ENCODE measurements at regions not wholly inside any gene's neighbourhood (a gene's known extent, or its start where the extent isn't known, plus 50 kb on each side); places are given as distances from the start of the nearest gene placed in this dataset.

DNA sequence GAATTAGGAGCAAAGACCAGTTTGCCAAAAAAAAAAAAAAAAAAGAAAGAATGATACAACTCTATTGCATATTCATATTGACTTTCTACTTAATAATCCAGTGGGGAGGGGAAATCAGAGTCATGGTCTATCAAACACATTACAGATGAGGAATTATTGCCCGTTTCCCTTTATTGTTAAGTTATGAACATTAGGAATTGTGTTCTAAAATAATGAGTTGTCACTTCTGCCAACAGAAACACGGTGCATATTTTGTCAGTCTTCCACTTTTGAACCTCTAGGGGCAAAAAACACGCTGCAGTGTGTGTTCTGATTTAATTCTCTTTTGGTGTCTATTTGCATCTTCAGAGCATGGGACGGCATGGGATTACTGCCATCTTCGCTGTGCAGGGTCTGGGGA is 115.7 kb upstream of the RHOBTB1 start:
- Mint-ChIP-seq H3K4me3 (no peak overlapping the region), H3K36me3 (ENCODE audit: low read depth) (no peaks in the 10 kb centered on the region), H3K4me1 (ENCODE audit: low read depth) (no peaks in the 10 kb centered on the region), H3K27ac (no peak overlapping the region), H3K27me3 (no peaks in the 10 kb centered on the region), H3K9me3 (no peaks in the 10 kb centered on the region)
- ATAC-seq (ENCODE audit: poor library complexity) (no peak), DNase-seq (no peak)
- ChIA-PET POLR2A (no interaction called here), CTCF (no interaction called here)
- no peaks in the 10 kb centered on the region for H3K9me3 ChIP-seq (ENCODE audit: control insufficient read depth in 1 of 2, insufficient read depth in 1 of 2, low read length in 2 of 2)
- H3K4me3 ChIP-seq (ENCODE audit: low read length), result no peak overlapping the region
- H3K27me3 ChIP-seq (ENCODE audit: control insufficient read depth in 1 of 2, insufficient read depth in 2 of 2, low read length in 2 of 2), result no peaks in the 10 kb centered on the region
- H3K36me3 ChIP-seq (ENCODE audit: insufficient read depth, low read length), result no peaks in the 10 kb centered on the region
- TF ChIP-seq, protein P1, sequence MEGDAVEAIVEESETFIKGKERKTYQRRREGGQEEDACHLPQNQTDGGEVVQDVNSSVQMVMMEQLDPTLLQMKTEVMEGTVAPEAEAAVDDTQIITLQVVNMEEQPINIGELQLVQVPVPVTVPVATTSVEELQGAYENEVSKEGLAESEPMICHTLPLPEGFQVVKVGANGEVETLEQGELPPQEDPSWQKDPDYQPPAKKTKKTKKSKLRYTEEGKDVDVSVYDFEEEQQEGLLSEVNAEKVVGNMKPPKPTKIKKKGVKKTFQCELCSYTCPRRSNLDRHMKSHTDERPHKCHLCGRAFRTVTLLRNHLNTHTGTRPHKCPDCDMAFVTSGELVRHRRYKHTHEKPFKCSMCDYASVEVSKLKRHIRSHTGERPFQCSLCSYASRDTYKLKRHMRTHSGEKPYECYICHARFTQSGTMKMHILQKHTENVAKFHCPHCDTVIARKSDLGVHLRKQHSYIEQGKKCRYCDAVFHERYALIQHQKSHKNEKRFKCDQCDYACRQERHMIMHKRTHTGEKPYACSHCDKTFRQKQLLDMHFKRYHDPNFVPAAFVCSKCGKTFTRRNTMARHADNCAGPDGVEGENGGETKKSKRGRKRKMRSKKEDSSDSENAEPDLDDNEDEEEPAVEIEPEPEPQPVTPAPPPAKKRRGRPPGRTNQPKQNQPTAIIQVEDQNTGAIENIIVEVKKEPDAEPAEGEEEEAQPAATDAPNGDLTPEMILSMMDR (IDR thresholded peaks at IDR 0.05), result no peak
- intact Hi-C loops (cut with DNase I, micrococcal nuclease), result no loop called here
- H3K27ac ChIP-seq (ENCODE audit: low read depth in 1 of 2, low read length in 2 of 2), result no peak overlapping the region
- no peaks in the 10 kb centered on the region for H3K4me1 ChIP-seq (ENCODE audit: insufficient read depth, low read length)

DNA sequence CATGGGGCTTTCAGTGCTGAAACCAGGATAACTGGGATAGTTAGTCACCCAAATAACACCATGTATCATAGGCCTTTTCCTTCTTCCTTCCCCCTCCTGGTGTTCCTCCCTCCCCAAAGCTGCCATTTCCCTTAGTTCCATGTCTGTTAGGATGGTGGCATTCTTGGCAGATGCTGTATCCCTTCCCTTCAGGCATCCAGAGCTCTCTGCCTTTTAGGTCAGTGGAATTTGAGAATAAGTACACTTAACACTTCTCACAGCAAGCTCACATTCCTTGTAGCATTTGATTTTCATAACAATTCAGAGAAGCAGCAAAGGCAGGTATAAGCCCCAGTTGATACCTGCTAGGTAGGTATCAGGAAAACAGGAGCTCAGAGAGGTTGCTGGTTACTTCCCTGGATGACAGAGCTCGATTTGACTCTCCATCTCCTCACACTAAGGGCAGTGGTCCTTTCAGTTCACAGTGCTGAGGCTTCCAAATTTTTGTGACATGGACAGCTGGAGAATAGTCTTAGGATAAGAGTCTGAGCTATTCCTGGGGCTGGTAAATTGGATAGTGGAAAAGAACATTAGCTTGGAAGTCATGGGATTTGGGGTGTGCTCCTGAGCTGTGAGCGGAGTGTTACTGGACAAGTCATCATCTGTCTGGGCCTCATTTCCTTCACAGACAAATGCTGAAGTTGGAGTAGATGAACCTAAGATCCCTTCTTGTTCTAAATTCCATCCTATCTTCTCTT is 108.7 kb upstream of the RHOBTB1 start:
- H3K27ac ChIP-seq (ENCODE audit: low read depth in 1 of 2, low read length in 2 of 2), result no peak overlapping the region
- ChIA-PET CTCF (interaction anchor here (2.1 kb wide), 1 partner anchor 15 kb away, joined by 7 read pairs; no protein-coding TSS in a partner anchor), POLR2A (no interaction called here)
- H3K4me1 ChIP-seq (ENCODE audit: insufficient read depth, low read length), result no peaks in the 10 kb centered on the region
- intact Hi-C loops (cut with DNase I, micrococcal nuclease), result no loop called here
- no peaks in the 10 kb centered on the region for H3K36me3 ChIP-seq (ENCODE audit: insufficient read depth, low read length)
- no peak overlapping the region for H3K4me3 ChIP-seq (ENCODE audit: low read length)
- TF ChIP-seq, protein P1 (IDR thresholded peaks at IDR 0.05), result no peak
- no peaks in the 10 kb centered on the region for H3K27me3 ChIP-seq (ENCODE audit: control insufficient read depth in 1 of 2, insufficient read depth in 2 of 2, low read length in 2 of 2)
- H3K9me3 ChIP-seq (ENCODE audit: control insufficient read depth in 1 of 2, insufficient read depth in 1 of 2, low read length in 2 of 2), result no peaks in the 10 kb centered on the region
- H3K4me1 Mint-ChIP-seq (ENCODE audit: low read depth), result no peaks in the 10 kb centered on the region
- no peaks in the 10 kb centered on the region for H3K9me3 Mint-ChIP-seq
- no peaks in the 10 kb centered on the region for H3K36me3 Mint-ChIP-seq (ENCODE audit: low read depth)
- no peak overlapping the region for H3K27ac Mint-ChIP-seq
- ATAC-seq (ENCODE audit: poor library complexity) (no peak), DNase-seq (no peak)
- no peak overlapping the region for H3K4me3 Mint-ChIP-seq
- no peaks in the 10 kb centered on the region for H3K27me3 Mint-ChIP-seq

DNA sequence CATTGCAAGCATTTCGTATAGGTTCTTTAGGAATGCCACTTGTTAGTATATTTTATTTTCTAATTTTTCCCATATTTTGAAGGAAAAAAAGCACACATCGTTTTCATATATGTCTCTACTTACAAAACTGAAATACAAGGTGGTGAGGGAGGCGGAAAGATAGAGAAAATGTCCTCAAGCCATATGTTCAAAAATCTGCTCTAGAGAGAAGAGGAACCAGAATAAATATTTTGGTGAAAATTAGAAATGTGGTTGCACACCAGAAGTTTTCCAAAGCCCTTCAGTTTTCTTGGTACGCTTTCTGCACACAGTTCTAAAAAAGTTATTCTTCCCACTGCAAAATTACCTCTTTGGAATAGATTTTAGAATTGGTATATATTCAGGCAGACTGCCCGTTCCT is 107.4 kb upstream of the RHOBTB1 start:
- intact Hi-C loops (cut with DNase I, micrococcal nuclease), result no loop called here
- Histone ChIP-seq H3K27me3 (ENCODE audit: control insufficient read depth in 1 of 2, insufficient read depth in 2 of 2, low read length in 2 of 2) (no peaks in the 10 kb centered on the region), H3K4me3 (ENCODE audit: low read length) (no peak overlapping the region), H3K36me3 (ENCODE audit: insufficient read depth, low read length) (no peaks in the 10 kb centered on the region), H3K4me1 (ENCODE audit: insufficient read depth, low read length) (no peaks in the 10 kb centered on the region), H3K27ac (ENCODE audit: low read depth in 1 of 2, low read length in 2 of 2) (no peak overlapping the region), H3K9me3 (ENCODE audit: control insufficient read depth in 1 of 2, insufficient read depth in 1 of 2, low read length in 2 of 2) (no peaks in the 10 kb centered on the region)
- DNase-seq, result no peak
- Mint-ChIP-seq H3K4me3 (no peak overlapping the region), H3K4me1 (ENCODE audit: low read depth) (no peaks in the 10 kb centered on the region), H3K27me3 (no peaks in the 10 kb centered on the region), H3K27ac (no peak overlapping the region), H3K36me3 (ENCODE audit: low read depth) (no peaks in the 10 kb centered on the region), H3K9me3 (no peaks in the 10 kb centered on the region)
- TF ChIP-seq, protein P1 (IDR thresholded peaks at IDR 0.05), result no peak
- ChIA-PET CTCF (no interaction called here), POLR2A (no interaction called here)
- no peak for ATAC-seq (ENCODE audit: poor library complexity)

Measured in CD4-positive, alpha-beta T cell (primary cell).